ENCODE measurements at regions not wholly inside any gene's neighbourhood (a gene's known extent, or its start where the extent isn't known, plus 50 kb on each side); places are given as distances from the start of the nearest gene placed in this dataset.

DNA sequence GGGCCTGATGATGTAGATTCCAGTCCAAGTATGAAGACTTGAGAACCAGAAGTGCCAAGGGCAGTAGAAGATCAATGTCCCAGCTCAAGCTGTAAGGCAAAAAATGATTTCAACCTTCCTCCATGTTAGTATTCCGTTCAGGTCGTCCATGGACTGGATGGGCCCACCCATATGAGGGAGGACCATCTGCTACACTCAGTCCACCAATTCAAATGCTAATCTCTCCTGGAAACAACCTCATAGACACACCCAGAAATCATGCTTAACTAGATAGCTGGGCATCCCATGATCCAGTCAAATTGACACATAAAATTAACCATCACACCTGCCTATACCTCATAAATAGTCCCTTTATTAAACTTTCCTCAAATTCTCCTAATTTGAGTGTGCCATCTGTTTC lies 73.3 kb upstream of the NFASC start (continued):
- TF ChIP-seq ZNF76 (CRISPR knock-in tag; IDR thresholded peaks at IDR 0.05; ENCODE audit: borderline replicate concordance) (no peak), ZNF212 (CRISPR knock-in tag; IDR thresholded peaks at IDR 0.05) (no peak)
- TF ChIP-seq, protein P1, sequence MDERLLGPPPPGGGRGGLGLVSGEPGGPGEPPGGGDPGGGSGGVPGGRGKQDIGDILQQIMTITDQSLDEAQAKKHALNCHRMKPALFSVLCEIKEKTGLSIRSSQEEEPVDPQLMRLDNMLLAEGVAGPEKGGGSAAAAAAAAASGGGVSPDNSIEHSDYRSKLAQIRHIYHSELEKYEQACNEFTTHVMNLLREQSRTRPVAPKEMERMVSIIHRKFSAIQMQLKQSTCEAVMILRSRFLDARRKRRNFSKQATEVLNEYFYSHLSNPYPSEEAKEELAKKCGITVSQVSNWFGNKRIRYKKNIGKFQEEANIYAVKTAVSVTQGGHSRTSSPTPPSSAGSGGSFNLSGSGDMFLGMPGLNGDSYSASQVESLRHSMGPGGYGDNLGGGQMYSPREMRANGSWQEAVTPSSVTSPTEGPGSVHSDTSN (CRISPR knock-in tag; IDR thresholded peaks at IDR 0.05; ENCODE audit: low read depth): no peak
- TF ChIP-seq, protein P1 (tag; conservative IDR thresholded peaks at IDR 0.05; ENCODE audit: low read depth): no peak

DNA sequence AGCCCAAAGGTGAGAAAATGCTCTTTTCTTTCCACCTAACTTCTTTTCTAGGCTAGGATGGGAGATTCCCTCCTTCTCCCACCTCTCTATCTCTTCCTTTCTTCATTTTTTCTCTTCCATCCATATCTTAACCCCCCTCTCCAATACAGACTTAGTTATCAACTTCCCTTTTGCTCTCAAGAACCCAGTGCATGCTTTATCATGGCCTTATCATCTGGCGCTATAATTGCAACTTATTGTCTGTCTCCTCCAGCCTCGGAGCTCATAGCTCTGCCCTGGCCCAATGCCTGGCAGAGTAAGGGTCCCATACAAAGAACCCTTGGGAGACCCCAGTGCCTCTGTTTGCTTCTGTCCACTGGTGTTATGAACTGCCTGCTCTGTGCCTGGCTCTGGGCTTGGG lies 71.0 kb upstream of the NFASC start:
- H4K20me1 ChIP-seq (replicated peaks; ENCODE audit: control insufficient read depth, insufficient read depth, low read length): no peaks in the 10 kb centered on the region
- TF ChIP-seq ZNF239 (CRISPR knock-in tag; IDR thresholded peaks at IDR 0.05): peak; percentile 67; the same call in 1 of the 2 replicates
- TF ChIP-seq ZNF77 (CRISPR knock-in tag; IDR thresholded peaks at IDR 0.05): no peak
- no peak for FAIRE-seq
- H3K4me1 ChIP-seq (replicated peaks in 1 of 2; ENCODE audit: control insufficient read depth in 2 of 2, insufficient read depth in 2 of 2, low read length in 2 of 2): no peaks in the 10 kb centered on the region
- H2AFZ ChIP-seq (ENCODE audit: low read depth, low read length): no peak overlapping the region
- no peak overlapping the region for H3K4me2 ChIP-seq (ENCODE audit: insufficient read depth, low read length)
- CTCF ChIA-PET (ENCODE audit: low intra/inter-chr PET ratio): no interaction called here
- H3K27ac ChIP-seq (ENCODE audit: extremely low read depth, low read depth, low read length): no peak overlapping the region
- peaks cover 2 to 14% of the 10 kb centered on the region in 2 experiments; a peak in 3 of 5 replicates for H3K27me3 ChIP-seq (ENCODE audit: control insufficient read depth in 2 of 2, insufficient read depth in 2 of 2, low read length in 2 of 2)
- no peaks in the 10 kb centered on the region for H3K79me2 ChIP-seq (ENCODE audit: control insufficient read depth, insufficient read depth, low read length)
- no peak for DNase-seq (ENCODE audit: extremely low read depth in 1 of 4, low spot score in 3 of 4)
- POLR2A ChIA-PET: no interaction called here
- ATAC-seq: no peak
- H3K9me1 ChIP-seq (ENCODE audit: control insufficient read depth, insufficient read depth, low read length): no peaks in the 10 kb centered on the region
- intact Hi-C loops (cut with micrococcal nuclease): loop anchor here (10.0 kb wide), 2 partner anchors 265 to 435 kb away; no protein-coding TSS in a partner anchor
- H3K9ac ChIP-seq (ENCODE audit: insufficient read depth in 1 of 2, low read depth in 2 of 2, low read length in 2 of 2): no peak overlapping the region
- no TSS peak for BruUV-seq (replicated peaks)
- WGBS (ENCODE audit: insufficient coverage, low coverage, missing lambda C conversion rate): 0% methylated on average over 2 of the region's 2 CpGs
- no peaks in the 10 kb centered on the region for H3K9me3 ChIP-seq (replicated peaks; ENCODE audit: control insufficient read depth, insufficient read depth, low read depth, low read length)
- H3K36me3 ChIP-seq (ENCODE audit: control insufficient read depth, insufficient read depth, low read length): no peaks in the 10 kb centered on the region
- no peak overlapping the region for H3K4me3 ChIP-seq
- in situ Hi-C loops (cut with MboI): loop anchor here (10.0 kb wide), 1 partner anchor 365 kb away; no protein-coding TSS in a partner anchor
